Central memory CD8-positive, alpha-beta T cell (primary cell): ENCODE measurements at regions not wholly inside any gene's neighbourhood (a gene's known extent, or its start where the extent isn't known, plus 50 kb on each side); places are given as distances from the start of the nearest gene placed in this dataset.
A peak's percentile ranks its signal among the peaks of the same experiment; 100 is the strongest.
"Not testable (repeated sequence)": the region's sequence is repeated elsewhere in the genome, so short reads cannot be mapped to it uniquely, and the experiment has no call there.

Experiments used
- ATAC-seq: fragments of 150-1000 bp; cut with Tn5 transposase; replicated peaks from 2 replicates; pipeline ENCODE4 v1.10.0; 2022; ENCODE audit warnings: mild to moderate bottlenecking, moderate FRiP score, moderate number of reproducible peaks; ENCODE audit not compliant: poor library complexity, severe bottlenecking; ENCODE audit errors: extremely low read depth
- DNase-seq, 2 donors: peaks; one replicate each; pipeline ENCODE4 v3.0.0; 2021; ENCODE audit warnings: low spot score in 2 of 2
- H3K27ac Mint-ChIP-seq: one replicate; pipeline ENCODE4 v1.8.0; 2022; ENCODE audit warnings: low read depth, mild to moderate bottlenecking, moderate library complexity, mixed read lengths
- H3K27me3 Mint-ChIP-seq: one replicate; pipeline ENCODE4 v1.8.0; 2022; ENCODE audit warnings: mixed read lengths
- H3K36me3 Mint-ChIP-seq: one replicate; pipeline ENCODE4 v1.8.0; 2022; ENCODE audit warnings: mild to moderate bottlenecking, moderate library complexity, mixed read lengths; ENCODE audit not compliant: insufficient read depth
- H3K4me1 Mint-ChIP-seq: one replicate; pipeline ENCODE4 v1.8.0; 2022; ENCODE audit warnings: mixed read lengths
- H3K4me3 Mint-ChIP-seq: one replicate; pipeline ENCODE4 v1.8.0; 2022; ENCODE audit warnings: mild to moderate bottlenecking, moderate library complexity, mixed read lengths
- H3K9me3 Mint-ChIP-seq: one replicate; pipeline ENCODE4 v1.8.0; 2022; ENCODE audit warnings: mixed read lengths

- ATAC-seq, H3K27ac Mint-ChIP-seq, H3K36me3 Mint-ChIP-seq, H3K4me3 Mint-ChIP-seq, H3K4me1 Mint-ChIP-seq, H3K9me3 Mint-ChIP-seq, DNase-seq: not testable (repeated sequence)
- peaks cover 57% of the 10 kb centered on the region for H3K27me3 Mint-ChIP-seq
Measured at GRCh38 chr13:24981181-24981803, 114.6 kb upstream of the PABPC3 start.

DNA sequence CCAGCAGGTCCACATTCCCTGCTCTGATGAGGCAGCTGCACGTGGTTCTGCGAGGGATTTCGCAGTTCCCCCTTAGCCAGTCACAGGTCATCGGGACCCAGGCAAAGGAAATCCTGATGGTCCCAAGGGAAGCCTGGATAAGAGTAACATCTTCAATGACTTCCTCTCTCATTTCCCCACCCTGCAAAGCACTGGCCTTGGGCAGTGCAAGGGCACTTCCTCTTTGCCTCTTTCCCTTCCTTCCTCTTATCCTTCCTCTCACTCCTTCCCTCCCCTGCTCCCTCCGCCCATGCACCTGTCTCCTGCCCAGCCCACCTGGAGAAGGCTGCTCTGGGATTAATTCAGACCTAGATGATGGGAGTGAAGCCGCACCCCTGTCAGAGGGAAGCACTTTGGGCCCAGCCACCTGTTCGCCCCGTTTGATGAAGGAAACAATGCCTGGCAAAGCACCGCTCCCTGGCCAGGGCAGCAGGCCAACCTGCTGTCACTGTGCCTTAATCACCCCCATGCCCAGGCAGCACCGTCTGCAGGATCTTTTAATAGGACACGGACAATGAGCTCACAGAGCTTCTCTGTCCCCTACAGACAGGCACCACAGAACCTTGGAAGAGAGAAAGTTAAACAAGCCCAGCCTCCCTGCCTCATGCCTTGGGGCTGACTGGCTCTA, 113.5 kb upstream of the PABPC3 start:
- H3K27ac Mint-ChIP-seq: no peak overlapping the region
- H3K4me3 Mint-ChIP-seq: no peak overlapping the region
- H3K4me1 Mint-ChIP-seq: no peaks in the 10 kb centered on the region
- no peak for DNase-seq
- peaks cover 59% of the 10 kb centered on the region for H3K27me3 Mint-ChIP-seq
- ATAC-seq: no peak
- no peaks in the 10 kb centered on the region for H3K9me3 Mint-ChIP-seq
- H3K36me3 Mint-ChIP-seq: no peaks in the 10 kb centered on the region

DNA sequence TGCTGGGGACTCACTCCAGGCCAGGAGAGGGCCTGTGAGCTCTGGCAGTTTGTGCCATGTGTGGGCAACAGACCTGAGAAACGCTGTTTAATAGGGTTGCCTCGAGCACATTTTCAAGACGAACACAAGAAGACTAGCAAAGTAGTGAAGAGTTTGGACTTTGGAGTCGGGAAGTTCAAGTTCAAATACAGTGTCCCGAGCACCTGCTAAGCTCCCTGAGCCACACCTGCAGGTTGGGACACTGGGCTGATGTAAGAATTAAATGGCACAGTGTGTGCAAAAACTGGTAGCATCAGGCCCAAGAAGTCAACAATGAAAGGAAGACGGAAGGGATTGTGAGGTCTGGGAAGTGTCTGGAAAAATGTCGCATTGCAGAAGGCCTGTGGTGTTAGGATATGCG, 112.8 kb upstream of the PABPC3 start:
- ATAC-seq (no peak), DNase-seq (no peak)
- Mint-ChIP-seq H3K9me3 (no peaks in the 10 kb centered on the region), H3K36me3 (no peaks in the 10 kb centered on the region), H3K27me3 (peaks cover 60% of the 10 kb centered on the region), H3K27ac (no peak overlapping the region), H3K4me3 (no peak overlapping the region), H3K4me1 (no peaks in the 10 kb centered on the region)

DNA sequence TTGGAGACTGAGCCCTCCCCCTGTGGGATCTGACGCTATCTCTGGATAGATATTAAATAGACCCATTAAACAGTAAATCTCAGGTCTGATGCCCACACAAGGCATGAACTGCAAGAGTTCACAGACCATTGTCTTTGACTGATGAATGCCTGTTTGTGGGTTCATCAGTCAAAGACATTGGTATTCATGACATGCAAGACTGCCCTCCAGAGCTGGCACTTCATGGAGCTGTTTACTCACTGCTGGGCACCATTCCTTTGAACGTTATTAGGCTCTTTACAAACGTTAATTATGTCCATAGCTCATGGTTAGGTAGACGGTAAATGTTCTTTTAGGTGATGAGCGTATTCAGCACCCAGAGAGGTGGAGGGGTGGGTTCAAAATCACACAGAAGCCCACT, 111.8 kb upstream of the PABPC3 start:
- peaks cover 68% of the 10 kb centered on the region for H3K27me3 Mint-ChIP-seq

GRCh38 chr13:24985107-24985506, 110.8 kb upstream of the PABPC3 start:
- H3K27ac Mint-ChIP-seq: no peak overlapping the region

More for the DNA sequence above, 111.8 kb upstream of the PABPC3 start:
- no peak for DNase-seq
- H3K4me1 Mint-ChIP-seq: no peaks in the 10 kb centered on the region
- no peak for ATAC-seq
- H3K9me3 Mint-ChIP-seq: no peaks in the 10 kb centered on the region
- H3K27ac Mint-ChIP-seq: no peak overlapping the region
- no peaks in the 10 kb centered on the region for H3K36me3 Mint-ChIP-seq
- no peak overlapping the region for H3K4me3 Mint-ChIP-seq

DNA sequence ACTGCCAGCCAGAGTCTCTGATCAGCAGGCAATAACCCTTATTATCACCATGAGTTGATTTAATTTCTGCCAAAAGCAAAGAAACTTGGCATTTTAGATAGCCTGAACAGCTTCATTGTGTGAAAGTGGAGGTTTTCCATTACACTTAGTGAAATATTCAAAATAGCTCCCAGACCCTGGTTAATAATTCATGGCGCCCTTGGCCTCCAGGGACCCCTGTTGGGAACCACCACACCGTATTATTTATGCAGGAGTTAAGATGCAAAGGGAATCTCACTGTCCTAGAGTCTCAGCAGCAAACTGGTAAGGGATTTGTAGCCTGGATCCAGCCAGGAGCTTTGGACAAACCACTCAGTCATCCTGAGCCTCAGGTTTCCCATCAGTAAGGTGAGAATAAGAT, 110.0 kb upstream of the PABPC3 start:
- Mint-ChIP-seq H3K4me3 (no peak overlapping the region), H3K36me3 (no peaks in the 10 kb centered on the region), H3K27ac (no peak overlapping the region), H3K9me3 (no peaks in the 10 kb centered on the region), H3K4me1 (no peaks in the 10 kb centered on the region), H3K27me3 (peaks cover 78% of the 10 kb centered on the region)
- ATAC-seq (no peak), DNase-seq (no peak)

More at GRCh38 chr13:24985107-24985506, 110.8 kb upstream of the PABPC3 start:
- H3K36me3 Mint-ChIP-seq: no peaks in the 10 kb centered on the region
- no peak overlapping the region for H3K4me3 Mint-ChIP-seq
- H3K4me1 Mint-ChIP-seq: no peaks in the 10 kb centered on the region
- no peaks in the 10 kb centered on the region for H3K9me3 Mint-ChIP-seq
- H3K27me3 Mint-ChIP-seq: peaks cover 70% of the 10 kb centered on the region
- no peak for ATAC-seq
- DNase-seq: no peak

DNA sequence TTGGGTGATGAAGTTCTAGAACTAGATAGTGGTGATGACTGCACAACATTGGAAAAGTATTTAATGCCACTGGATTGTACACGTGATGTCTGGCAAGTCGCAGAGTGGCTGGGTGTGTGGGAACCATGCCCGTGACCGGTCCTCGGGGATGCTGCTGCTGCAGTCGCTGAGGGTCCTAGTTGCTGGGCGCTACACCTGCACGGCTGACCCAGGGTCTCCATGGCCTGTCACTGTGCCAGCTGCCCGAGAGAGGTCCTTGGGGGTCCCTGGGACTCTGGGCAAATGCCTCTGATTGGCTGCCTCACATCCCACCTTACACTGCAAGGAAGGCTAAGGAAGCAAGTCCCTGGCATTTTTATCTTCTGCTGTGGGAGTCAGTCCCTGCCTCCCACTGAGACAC, 109.1 kb upstream of the PABPC3 start:
- Mint-ChIP-seq H3K27me3 (peaks cover 81% of the 10 kb centered on the region), H3K9me3 (no peaks in the 10 kb centered on the region), H3K36me3 (no peaks in the 10 kb centered on the region), H3K4me1 (no peaks in the 10 kb centered on the region), H3K4me3 (no peak overlapping the region), H3K27ac (no peak overlapping the region)
- ATAC-seq: no peak
- no peak for DNase-seq

- H3K36me3 Mint-ChIP-seq, H3K4me3 Mint-ChIP-seq, H3K9me3 Mint-ChIP-seq, DNase-seq, H3K27ac Mint-ChIP-seq, H3K4me1 Mint-ChIP-seq, ATAC-seq: not testable (repeated sequence)
- H3K27me3 Mint-ChIP-seq: peaks cover 52% of the 10 kb centered on the region
Measured at GRCh38 chr13:24989959-24990358, 106.0 kb upstream of the PABPC3 start.

DNA sequence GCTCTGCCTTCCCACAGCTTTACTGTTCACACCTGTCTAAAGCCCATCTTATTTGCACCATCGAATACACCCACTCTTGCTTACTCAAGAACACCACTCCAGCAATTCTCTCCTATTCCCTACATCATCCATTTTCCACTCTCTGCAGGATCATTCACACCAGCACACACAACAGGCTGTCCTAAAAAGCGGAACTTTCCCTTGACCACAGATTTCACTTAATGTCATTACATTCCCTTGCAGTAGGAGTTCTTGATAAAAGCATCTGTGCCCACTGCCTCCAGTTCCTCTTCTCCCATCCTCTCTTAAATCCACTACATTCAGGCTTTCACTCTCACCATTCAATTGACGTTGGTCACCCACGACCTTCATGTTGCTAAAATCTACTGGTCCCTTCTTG, 103.0 kb upstream of the PABPC3 start:
- not testable (repeated sequence) for H3K9me3 Mint-ChIP-seq, H3K36me3 Mint-ChIP-seq, H3K4me1 Mint-ChIP-seq, DNase-seq, H3K4me3 Mint-ChIP-seq, H3K27ac Mint-ChIP-seq, ATAC-seq
- peaks cover 37% of the 10 kb centered on the region for H3K27me3 Mint-ChIP-seq

DNA sequence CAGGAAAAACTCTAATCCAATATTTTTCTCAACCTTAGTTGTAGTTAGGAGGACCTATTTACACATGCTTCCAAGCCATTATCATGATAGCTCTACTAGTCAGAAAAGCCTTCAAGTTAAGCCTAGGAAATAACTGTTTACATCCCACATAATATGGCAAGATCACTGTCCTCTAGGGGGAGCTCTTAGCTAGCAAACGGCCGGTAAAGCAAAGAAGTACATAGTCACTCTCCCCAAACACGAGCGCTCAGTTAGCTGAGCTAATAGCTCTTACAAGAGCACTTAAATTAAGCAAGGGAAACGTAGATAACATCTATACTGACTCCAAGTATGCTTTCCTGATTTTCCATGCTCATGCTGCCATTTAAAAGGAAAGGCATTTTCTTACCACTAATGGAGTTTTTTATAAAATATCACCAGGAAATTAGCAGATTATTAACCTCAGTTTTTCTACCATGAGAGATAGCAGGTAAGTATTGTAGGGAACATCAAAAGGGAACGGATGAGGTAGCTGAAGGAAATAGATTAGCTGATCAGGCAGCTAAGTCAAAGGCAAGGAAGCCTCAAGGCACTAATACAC, 100.6 kb upstream of the PABPC3 start:
- peak; percentile 67 for ATAC-seq
- Mint-ChIP-seq H3K36me3 (no peaks in the 10 kb centered on the region), H3K4me3 (no peak overlapping the region), H3K9me3 (no peaks in the 10 kb centered on the region), H3K27ac (no peak overlapping the region), H3K27me3 (peaks cover 47% of the 10 kb centered on the region), H3K4me1 (peaks cover 5% of the 10 kb centered on the region)
- no peak for DNase-seq

DNA sequence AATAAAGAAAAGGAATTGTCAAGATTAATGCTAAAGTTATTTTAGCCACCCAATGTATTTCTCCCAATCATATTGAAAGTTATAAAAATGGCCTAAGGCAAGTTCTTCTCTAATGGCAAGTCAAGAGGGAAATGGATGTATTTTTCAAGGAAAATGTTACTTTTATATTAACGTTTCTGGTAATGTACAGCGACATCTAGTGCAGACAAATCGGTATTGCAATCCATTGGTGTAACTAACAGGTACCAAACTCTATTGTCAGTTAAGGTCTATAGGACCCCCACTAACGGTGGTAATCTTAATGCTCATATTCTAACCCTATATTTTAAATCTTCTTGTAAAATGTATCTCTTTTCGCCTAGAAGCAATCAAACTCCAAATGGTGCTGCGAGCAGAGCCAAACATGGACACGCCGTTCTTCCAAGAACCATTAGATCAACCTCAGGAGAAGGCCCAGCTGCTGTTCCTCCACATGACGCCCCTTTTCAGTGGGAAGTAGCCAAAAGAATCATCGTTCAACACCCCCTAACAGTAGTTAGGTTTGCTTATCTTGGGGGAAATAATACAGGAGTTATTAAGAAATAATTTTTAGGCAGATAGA, 98.5 kb upstream of the PABPC3 start:
- Mint-ChIP-seq H3K36me3 (no peaks in the 10 kb centered on the region), H3K9me3 (no peaks in the 10 kb centered on the region), H3K4me1 (peaks cover 5% of the 10 kb centered on the region), H3K27ac (no peak overlapping the region), H3K27me3 (peaks cover 53% of the 10 kb centered on the region), H3K4me3 (no peak overlapping the region)
- no peak for DNase-seq
- ATAC-seq: no peak

DNA sequence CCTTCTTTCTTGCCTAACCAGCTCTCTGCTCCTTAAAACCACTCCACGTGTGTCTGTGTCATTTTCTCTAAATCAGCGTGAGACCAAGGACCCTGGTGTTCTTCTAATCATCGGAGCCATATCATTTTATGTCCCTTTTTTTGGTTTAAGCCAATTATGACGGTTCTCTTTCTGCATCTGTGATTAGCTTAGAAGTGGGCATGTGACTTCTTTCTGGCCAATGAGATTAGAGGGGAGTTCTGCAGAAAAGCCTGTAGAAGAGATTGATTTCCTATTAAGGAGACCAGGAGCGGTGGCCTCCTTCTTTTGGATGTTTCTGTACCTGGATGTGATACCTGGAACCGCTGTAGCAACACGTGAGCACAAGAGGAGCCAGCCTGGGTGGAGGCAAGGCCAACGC, 97.5 kb upstream of the PABPC3 start:
- no peak for ATAC-seq
- Mint-ChIP-seq H3K9me3 (no peaks in the 10 kb centered on the region), H3K36me3 (no peaks in the 10 kb centered on the region), H3K4me3 (no peak overlapping the region), H3K27ac (no peak overlapping the region), H3K27me3 (peaks cover 58% of the 10 kb centered on the region), H3K4me1 (peaks cover 5% of the 10 kb centered on the region)
- DNase-seq: no peak
